Left renal cortex interstitium (tissue), 4 donors: ENCODE measurements at regions not wholly inside any gene's neighbourhood (a gene's known extent, or its start where the extent isn't known, plus 50 kb on each side); places are given as distances from the start of the nearest gene placed in this dataset.
"Not testable (repeated sequence)": the region's sequence is repeated elsewhere in the genome, so short reads cannot be mapped to it uniquely, and the experiment has no call there.

Experiments used
- DNase-seq, 4 donors: peaks; one replicate each; pipeline ENCODE4 v3.0.0-alpha.2; 2013; ENCODE audit warnings: low read depth in 4 of 4, low spot score in 2 of 4, missing footprints in 1 of 4

GRCh38 chr4:186775902-186776301 is 52.2 kb upstream of the FAT1 start:
- no peak for DNase-seq

DNA sequence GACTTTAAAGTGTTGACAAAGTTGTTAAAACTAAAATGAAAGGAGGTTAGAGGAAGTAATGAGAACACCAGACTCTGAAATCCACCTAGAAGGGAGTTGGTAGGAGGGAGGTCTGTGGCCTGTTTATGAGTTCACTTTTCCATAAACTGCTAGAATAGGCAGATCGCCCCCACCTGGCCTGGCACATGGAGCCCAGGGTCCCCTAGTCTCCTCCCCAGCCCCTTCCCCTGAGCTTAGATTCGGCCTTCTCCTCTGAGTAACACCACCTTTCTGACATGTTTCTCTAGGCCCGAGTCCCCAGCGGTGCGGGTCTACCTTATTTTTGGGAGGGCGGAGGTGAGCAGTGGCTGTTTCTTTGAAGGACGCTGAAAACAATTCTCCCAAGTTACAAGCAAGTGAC is 54.5 kb upstream of the FAT1 start:
- no peak for DNase-seq

DNA sequence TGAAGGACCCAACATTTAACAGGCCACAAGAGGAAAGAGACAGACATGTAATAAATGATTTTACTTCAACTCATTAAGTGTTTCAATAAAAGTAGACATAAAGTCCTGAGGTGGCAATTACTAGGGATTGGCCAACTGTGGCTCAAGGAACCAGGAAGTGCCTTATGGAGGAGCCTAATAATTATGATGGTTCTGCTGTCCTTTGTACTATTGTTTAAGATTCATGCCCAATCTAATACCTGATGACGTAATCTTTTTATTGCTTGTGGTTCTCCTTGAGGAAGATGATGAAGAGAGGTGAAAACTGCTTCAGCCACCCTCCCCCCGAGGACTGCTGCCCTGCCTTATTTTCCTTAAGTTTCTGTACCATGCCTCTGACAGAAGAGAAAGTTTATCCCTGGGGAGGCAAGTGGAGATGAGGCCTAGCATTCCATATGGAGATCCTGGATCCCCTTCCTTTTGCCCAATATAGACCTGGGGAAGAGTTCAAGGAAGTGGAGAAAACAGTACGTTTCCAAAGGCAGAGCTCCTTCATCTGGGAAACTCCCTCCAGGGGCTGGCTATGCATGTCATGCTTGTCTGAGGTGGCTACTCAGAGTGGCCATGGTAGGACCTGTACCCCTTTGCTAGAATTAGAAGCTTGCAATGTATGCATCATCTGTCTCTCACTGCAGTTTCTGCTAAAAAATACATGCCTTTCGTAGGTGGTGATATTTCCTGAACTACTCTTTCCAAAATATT is 56.8 kb upstream of the FAT1 start:
- DNase-seq = no peak

GRCh38 chr4:186781032-186781917 is 57.6 kb upstream of the FAT1 start:
- no peak for DNase-seq

DNA sequence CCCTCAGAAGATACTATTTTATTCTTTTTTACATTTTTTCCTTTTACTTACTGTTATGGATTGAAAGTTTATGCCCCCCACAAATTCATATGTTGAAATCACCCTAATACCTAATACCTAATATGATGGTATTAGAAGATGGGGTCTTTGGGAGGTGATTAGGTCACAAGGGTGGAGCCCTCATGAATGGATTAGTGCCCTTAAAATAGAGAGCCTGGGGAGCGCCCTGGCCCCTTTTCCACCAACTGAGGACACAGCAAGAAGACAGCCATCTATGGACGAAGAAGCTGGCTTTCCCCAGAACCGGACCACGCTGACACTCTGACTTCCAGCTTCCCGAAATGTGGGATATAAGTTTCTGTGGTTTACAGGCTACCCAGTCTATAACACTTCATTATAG is 58.6 kb upstream of the FAT1 start:
- DNase-seq = no peak

DNA sequence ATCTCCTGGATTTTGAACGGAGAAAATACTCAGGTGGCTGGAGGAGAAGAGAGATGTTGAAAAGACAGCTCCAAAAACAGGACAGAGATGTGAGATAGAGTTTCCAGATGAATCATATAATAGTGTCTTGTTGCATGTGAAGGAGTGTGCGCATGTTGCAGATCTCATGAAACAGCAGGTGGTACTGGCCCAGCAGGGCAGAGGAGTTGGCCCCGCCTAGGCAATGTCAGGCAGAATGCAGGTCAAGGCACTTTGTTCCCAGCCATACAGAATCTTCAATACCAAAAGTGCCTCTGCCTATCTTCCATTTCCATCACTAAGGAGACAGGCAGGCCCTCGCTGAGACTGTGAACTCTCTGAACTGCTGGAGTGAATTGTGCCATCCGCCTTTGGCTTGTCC is 63.9 kb upstream of the FAT1 start:
- no peak for DNase-seq

GRCh38 chr4:186789651-186790050 is 66.0 kb upstream of the FAT1 start:
- DNase-seq = no peak

GRCh38 chr4:186790630-186791029 is 67.0 kb upstream of the FAT1 start:
- no peak for DNase-seq

- no peak for DNase-seq
These were observed 69.2 kb upstream of the FAT1 start for GRCh38 chr4:186792728-186793366.

DNA sequence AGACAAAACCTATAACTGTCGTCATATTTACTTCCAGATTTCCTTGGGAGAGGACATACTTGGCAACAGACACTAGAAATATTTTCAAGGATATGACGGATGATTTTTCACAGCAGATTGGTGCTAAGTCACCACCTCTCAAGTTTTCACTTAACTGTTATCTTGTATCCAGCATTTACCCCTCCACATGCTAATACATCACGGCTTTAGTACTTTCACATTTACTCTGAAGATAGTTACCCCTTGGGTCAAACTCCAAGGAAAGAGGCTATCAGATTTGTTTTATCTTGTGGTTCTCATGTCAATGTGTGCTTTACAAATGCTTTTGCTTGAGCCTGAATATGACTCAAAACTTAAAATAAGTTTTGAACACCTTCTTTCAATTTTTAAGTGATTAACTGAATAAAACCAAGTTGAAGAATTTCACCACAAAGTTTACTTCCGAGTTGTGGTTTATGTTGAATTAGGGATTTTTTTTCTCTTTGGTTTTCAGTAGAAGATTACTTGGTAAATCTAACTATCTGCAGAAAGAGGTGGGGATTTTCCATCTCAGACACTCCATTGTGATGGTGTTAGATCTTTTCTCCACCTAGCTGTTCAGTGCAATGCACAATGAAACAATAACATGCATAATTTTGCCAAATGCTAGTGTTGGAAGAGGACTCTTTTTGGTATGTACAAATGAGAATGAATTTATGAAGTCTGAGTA is 75.4 kb upstream of the FAT1 start:
- no peak for DNase-seq

DNA sequence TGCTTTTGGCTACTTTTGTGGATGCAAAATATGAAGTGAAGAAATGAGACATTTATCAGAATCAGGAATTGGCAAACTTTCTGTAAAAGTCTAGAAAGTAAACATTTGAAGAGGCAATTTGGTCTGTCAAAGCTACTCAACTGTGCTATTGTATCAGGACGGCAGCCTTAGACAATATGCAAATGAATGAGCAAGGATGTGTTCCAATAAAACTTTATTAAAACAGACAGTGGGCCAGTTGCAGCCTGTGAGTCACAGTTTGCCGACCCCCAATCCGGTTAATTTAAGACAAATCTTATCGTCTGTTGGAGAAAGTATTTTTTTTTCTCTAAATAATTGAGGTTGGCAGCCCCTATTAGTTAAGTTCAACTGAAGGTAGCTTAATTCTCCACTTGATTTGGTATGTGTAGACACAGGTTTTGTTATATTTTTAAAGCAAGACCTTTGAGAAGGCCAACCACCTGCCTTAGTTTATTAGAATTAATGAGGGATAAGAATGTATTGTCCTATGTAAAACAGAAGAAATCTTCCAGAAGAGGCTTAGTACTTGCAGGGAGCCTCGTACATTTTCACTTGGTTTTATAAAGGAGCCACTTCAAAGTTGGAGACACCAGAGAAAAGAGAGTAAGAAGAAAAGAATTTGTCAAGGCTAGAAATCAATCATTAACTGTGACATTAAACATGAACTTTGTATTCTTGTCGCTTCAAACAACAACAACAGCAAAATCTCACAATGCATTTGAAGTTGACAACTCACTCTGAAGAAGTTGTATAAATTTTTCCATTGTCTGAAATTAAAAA is 81.6 kb upstream of the FAT1 start:
- no peak for DNase-seq

DNA sequence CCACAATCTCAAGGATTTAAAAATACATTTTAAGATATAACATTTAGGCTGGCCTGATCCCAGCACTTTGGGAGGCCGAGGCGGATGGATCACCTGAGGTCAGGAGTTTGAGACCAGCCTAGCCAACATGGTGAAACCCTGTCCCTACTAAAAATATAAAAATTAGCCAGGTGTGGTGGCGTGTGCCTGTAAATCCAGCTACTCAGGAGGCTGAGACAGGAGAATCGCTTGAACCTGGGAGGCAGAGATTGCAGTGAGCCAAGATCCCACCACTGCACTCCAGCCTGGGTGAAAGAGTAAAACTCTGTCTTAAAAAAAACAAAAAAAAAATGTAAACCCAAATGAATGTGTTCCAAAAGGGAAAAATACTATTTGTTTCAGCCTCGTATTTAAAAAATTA is 82.3 kb upstream of the FAT1 start:
- DNase-seq = not testable (repeated sequence)

DNA sequence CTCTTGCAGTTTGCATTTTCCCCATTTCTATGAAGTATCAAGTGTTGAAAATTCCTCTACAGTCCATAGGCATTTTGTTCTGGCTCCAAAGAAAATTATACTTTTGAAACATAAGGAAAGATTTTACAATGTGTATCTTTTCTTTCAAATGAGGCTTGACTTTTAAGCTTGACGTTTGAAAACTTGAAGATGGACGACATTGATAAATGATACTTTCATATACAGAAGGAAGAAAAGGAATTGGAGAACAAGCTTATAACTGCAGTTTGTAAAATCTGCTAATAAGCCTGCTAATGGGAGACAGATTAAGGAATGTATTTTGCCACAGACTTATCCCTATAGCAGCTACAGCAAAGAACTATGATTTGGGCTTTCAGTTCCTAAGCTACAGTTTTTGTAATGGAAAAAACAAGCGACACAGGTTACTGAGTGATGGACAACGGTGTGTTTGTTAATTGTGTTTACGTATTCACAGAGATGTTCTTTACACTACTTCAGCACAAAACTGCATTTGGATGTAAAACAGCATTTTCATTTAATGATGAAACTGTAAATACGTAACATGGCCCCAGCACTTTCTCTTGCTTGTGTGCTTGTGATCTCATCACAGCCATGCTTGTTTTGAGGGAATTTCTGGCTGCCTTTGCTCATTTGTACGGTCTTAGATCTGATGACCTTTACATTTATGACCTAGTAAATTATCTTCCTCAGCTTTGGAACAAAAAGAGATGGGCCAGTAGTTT is 83.2 kb upstream of the FAT1 start:
- no peak for DNase-seq

- no peak for DNase-seq
These were observed 84.4 kb upstream of the FAT1 start for GRCh38 chr4:186807808-186808629.

GRCh38 chr4:186808630-186809018 is 85.0 kb upstream of the FAT1 start:
- no peak for DNase-seq

GRCh38 chr4:186809070-186809469 is 85.4 kb upstream of the FAT1 start:
- DNase-seq = no peak

DNA sequence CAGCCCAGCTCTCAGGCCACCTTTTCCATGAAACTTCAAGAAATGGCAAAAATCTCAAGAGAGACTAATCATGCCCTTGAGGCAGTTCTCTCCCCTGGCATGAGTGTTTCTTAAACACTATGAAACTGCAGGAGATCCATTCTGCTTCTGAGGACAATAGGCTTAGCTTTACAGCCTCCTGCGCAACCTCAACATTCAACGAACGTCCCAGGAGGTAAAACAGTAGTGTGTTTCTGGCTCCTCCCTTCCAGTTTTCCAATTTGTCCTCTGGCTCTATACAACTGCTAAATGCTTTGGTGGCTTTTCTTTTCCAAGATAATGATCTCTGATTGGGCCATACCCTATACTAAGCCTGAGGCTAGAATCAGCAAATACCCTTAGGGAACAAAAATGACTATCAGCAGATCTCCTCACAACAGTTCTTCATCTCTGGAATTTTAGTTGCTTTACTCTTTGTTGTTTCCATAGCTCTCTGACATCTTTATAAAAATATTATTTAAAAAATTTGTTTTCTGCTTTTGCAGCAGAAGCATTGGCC is 87.0 kb upstream of the FAT1 start:
- no peak for DNase-seq

- no peak for DNase-seq
These were observed 88.9 kb upstream of the FAT1 start for GRCh38 chr4:186812592-186812991.
